ENCODE measurements at regions not wholly inside any gene's neighbourhood (a gene's known extent, or its start where the extent isn't known, plus 50 kb on each side); places are given as distances from the start of the nearest gene placed in this dataset.

DNA sequence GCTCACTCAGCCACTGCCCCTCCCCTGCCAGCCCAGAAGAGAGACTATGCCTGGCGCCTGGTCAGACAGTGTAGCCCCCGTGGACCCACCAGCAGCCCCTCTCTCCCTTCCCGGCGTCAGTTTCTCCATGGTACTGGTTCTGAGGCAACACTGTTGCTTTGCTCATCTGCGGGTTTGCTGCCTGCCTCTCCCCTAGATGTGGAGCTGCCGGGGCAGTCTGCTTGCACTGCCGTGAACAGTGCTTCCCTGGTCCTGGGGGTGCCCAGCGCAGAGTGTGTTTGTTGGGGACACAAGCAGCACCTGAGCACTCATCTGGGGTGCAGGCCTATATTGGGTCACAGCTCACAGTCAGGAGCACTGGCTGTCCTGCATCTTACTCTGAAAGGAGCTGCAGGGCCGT is 309.9 kb downstream of the NDUFA10 start:
- ChIA-PET POLR2A (no interaction called here), CTCF (no interaction called here)
- no peaks in the 10 kb centered on the region for H3K36me3 ChIP-seq (ENCODE audit: control insufficient read depth in 2 of 2, insufficient read depth in 1 of 2, low read length in 2 of 2)
- no peak for TF ChIP-seq ZNF658 (tag by site-specific recombination; IDR thresholded peaks at IDR 0.05)
- no peak for TF ChIP-seq ZNF776 (tag by site-specific recombination; IDR thresholded peaks at IDR 0.05; ENCODE audit: borderline replicate concordance)
- TF ChIP-seq ZNF16 (tag by site-specific recombination; IDR thresholded peaks at IDR 0.05; ENCODE audit: low read depth), result no peak
- TF ChIP-seq ZNF785 (tag by site-specific recombination; IDR thresholded peaks at IDR 0.05), result no peak
- TF ChIP-seq ZBTB48 (tag by site-specific recombination; IDR thresholded peaks at IDR 0.05), result no peak
- TF ChIP-seq ZNF324 (tag by site-specific recombination; IDR thresholded peaks at IDR 0.05), result no peak
- no peak for TF ChIP-seq ZBTB20 (tag by site-specific recombination; IDR thresholded peaks at IDR 0.05)
- TF ChIP-seq ZNF169 (tag by site-specific recombination; IDR thresholded peaks at IDR 0.05), result no peak
- TF ChIP-seq RBAK (tag by site-specific recombination; IDR thresholded peaks at IDR 0.05), result no peak
- TF ChIP-seq, protein P1, sequence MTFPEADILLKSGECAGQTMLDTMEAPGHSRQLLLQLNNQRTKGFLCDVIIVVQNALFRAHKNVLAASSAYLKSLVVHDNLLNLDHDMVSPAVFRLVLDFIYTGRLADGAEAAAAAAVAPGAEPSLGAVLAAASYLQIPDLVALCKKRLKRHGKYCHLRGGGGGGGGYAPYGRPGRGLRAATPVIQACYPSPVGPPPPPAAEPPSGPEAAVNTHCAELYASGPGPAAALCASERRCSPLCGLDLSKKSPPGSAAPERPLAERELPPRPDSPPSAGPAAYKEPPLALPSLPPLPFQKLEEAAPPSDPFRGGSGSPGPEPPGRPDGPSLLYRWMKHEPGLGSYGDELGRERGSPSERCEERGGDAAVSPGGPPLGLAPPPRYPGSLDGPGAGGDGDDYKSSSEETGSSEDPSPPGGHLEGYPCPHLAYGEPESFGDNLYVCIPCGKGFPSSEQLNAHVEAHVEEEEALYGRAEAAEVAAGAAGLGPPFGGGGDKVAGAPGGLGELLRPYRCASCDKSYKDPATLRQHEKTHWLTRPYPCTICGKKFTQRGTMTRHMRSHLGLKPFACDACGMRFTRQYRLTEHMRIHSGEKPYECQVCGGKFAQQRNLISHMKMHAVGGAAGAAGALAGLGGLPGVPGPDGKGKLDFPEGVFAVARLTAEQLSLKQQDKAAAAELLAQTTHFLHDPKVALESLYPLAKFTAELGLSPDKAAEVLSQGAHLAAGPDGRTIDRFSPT (tag by site-specific recombination; IDR thresholded peaks at IDR 0.05), result no peak
- H3K4me1 ChIP-seq (ENCODE audit: control insufficient read depth, insufficient read depth, low read length), result no peaks in the 10 kb centered on the region
- no peak overlapping the region for H3K27ac ChIP-seq (ENCODE audit: extremely low read depth, low read depth, low read length)
- H3K4me3 ChIP-seq (ENCODE audit: low read depth, low read length), result no peak overlapping the region
- H3K9me3 ChIP-seq (ENCODE audit: control insufficient read depth, insufficient read depth, low read depth, low read length), result no peaks in the 10 kb centered on the region; the same call in 1 of the 2 replicates

DNA sequence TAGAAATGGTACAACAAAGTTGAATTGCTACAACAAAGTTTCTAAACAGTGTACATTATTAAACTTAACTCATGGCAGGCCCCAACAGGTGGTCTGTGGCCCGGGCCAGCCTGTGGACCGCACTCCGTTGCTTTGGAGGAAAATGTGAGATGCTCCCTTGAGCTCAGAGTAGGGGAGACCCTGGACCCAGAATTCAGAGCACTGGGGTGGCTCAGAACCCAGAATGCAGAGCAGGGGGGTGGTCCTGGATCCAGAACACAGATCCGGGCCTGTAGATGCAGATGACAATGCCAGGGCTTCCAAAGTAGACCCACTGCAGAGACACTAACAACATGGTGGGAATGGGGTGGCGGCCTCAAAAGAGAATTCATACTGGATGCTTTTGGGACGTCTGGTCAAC is 311.0 kb downstream of the NDUFA10 start:
- CTCF ChIA-PET, result no interaction called here
- H3K4me3 ChIP-seq (ENCODE audit: low read depth, low read length), result no peak overlapping the region
- H3K27ac ChIP-seq (ENCODE audit: extremely low read depth, low read depth, low read length), result no peak overlapping the region
- TF ChIP-seq ZNF433 (tag by site-specific recombination; IDR thresholded peaks at IDR 0.05; ENCODE audit: low read depth) (no peak), ZNF837 (tag by site-specific recombination; IDR thresholded peaks at IDR 0.05) (no peak)
- no peaks in the 10 kb centered on the region for H3K36me3 ChIP-seq (ENCODE audit: control insufficient read depth in 2 of 2, insufficient read depth in 1 of 2, low read length in 2 of 2)
- POLR2A ChIA-PET, result no interaction called here
- no peaks in the 10 kb centered on the region for H3K4me1 ChIP-seq (ENCODE audit: control insufficient read depth, insufficient read depth, low read length)
- H3K9me3 ChIP-seq (ENCODE audit: control insufficient read depth, insufficient read depth, low read depth, low read length), result no peaks in the 10 kb centered on the region; the same call in 1 of the 2 replicates

DNA sequence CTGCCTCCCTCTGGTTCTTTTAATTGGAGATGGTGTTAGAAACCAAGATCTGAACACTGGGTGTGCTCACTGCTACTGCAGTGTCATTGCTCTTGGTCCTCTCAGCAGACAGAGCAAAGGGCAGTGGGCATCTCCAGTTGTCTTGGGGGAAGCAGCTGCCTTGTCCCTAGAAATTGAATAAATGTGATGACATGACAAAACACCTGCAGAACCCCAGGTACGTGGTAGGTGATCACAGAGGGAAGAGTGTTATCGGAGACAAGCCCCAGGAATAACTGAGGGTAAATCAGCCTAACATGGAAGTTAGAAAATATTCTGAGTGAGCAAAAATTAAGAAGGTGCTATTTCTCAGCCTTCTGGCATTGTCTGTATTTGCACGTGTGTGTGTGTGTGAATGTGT is 311.9 kb upstream of the HDAC4 start:
- Histone ChIP-seq H3K4me3 (ENCODE audit: low read depth, low read length) (no peak overlapping the region), H3K4me1 (ENCODE audit: control insufficient read depth, insufficient read depth, low read length) (no peaks in the 10 kb centered on the region), H3K9me3 (ENCODE audit: control insufficient read depth, insufficient read depth, low read depth, low read length) (no peaks in the 10 kb centered on the region; the same call in 1 of the 2 replicates), H3K36me3 (ENCODE audit: control insufficient read depth in 2 of 2, insufficient read depth in 1 of 2, low read length in 2 of 2) (no peaks in the 10 kb centered on the region), H3K27ac (ENCODE audit: extremely low read depth, low read depth, low read length) (no peak overlapping the region)
- ChIA-PET CTCF (no interaction called here), POLR2A (no interaction called here)
- TF ChIP-seq, protein P2, sequence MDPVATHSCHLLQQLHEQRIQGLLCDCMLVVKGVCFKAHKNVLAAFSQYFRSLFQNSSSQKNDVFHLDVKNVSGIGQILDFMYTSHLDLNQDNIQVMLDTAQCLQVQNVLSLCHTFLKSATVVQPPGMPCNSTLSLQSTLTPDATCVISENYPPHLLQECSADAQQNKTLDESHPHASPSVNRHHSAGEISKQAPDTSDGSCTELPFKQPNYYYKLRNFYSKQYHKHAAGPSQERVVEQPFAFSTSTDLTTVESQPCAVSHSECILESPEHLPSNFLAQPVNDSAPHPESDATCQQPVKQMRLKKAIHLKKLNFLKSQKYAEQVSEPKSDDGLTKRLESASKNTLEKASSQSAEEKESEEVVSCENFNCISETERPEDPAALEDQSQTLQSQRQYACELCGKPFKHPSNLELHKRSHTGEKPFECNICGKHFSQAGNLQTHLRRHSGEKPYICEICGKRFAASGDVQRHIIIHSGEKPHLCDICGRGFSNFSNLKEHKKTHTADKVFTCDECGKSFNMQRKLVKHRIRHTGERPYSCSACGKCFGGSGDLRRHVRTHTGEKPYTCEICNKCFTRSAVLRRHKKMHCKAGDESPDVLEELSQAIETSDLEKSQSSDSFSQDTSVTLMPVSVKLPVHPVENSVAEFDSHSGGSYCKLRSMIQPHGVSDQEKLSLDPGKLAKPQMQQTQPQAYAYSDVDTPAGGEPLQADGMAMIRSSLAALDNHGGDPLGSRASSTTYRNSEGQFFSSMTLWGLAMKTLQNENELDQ (tag by site-specific recombination; IDR thresholded peaks at IDR 0.05; ENCODE audit: low read depth), result no peak
- TF ChIP-seq ZFHX2 (tag by site-specific recombination; conservative IDR thresholded peaks at IDR 0.05), result no peak
- TF ChIP-seq, protein P3, sequence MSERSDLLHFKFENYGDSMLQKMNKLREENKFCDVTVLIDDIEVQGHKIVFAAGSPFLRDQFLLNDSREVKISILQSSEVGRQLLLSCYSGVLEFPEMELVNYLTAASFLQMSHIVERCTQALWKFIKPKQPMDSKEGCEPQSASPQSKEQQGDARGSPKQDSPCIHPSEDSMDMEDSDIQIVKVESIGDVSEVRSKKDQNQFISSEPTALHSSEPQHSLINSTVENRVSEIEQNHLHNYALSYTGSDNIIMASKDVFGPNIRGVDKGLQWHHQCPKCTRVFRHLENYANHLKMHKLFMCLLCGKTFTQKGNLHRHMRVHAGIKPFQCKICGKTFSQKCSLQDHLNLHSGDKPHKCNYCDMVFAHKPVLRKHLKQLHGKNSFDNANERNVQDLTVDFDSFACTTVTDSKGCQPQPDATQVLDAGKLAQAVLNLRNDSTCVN (tag by site-specific recombination; optimal IDR thresholded peaks at IDR 0.05), result no peak
- TF ChIP-seq ZNF433 (tag by site-specific recombination; IDR thresholded peaks at IDR 0.05; ENCODE audit: low read depth), result no peak
- no peak for TF ChIP-seq ZNF202 (tag by site-specific recombination; IDR thresholded peaks at IDR 0.05; ENCODE audit: borderline replicate concordance)
- TF ChIP-seq ZNF24 (tag by site-specific recombination; IDR thresholded peaks at IDR 0.05), result no peak
- no peak for TF ChIP-seq ZNF521 (tag by site-specific recombination; IDR thresholded peaks at IDR 0.05)
- TF ChIP-seq YY1 (tag by site-specific recombination; IDR thresholded peaks at IDR 0.05), result no peak
- TF ChIP-seq, protein P4, sequence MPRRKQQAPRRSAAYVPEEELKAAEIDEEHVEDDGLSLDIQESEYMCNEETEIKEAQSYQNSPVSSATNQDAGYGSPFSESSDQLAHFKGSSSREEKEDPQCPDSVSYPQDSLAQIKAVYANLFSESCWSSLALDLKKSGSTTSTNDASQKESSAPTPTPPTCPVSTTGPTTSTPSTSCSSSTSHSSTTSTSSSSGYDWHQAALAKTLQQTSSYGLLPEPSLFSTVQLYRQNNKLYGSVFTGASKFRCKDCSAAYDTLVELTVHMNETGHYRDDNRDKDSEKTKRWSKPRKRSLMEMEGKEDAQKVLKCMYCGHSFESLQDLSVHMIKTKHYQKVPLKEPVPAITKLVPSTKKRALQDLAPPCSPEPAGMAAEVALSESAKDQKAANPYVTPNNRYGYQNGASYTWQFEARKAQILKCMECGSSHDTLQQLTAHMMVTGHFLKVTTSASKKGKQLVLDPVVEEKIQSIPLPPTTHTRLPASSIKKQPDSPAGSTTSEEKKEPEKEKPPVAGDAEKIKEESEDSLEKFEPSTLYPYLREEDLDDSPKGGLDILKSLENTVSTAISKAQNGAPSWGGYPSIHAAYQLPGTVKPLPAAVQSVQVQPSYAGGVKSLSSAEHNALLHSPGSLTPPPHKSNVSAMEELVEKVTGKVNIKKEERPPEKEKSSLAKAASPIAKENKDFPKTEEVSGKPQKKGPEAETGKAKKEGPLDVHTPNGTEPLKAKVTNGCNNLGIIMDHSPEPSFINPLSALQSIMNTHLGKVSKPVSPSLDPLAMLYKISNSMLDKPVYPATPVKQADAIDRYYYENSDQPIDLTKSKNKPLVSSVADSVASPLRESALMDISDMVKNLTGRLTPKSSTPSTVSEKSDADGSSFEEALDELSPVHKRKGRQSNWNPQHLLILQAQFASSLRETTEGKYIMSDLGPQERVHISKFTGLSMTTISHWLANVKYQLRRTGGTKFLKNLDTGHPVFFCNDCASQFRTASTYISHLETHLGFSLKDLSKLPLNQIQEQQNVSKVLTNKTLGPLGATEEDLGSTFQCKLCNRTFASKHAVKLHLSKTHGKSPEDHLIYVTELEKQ (tag by site-specific recombination; IDR thresholded peaks at IDR 0.05; ENCODE audit: borderline replicate concordance), result no peak
- no peak for TF ChIP-seq OVOL3 (tag by site-specific recombination; IDR thresholded peaks at IDR 0.05)
- TF ChIP-seq ZBTB1 (tag by site-specific recombination; IDR thresholded peaks at IDR 0.05), result no peak
- TF ChIP-seq ZNF544 (tag by site-specific recombination; IDR thresholded peaks at IDR 0.05), result no peak
- no peak for TF ChIP-seq ZNF473 (tag by site-specific recombination; IDR thresholded peaks at IDR 0.05)

Measured in HEK293 (cell line).